Spleen (tissue), 11 donors: ENCODE measurements at regions not wholly inside any gene's neighbourhood (a gene's known extent, or its start where the extent isn't known, plus 50 kb on each side); places are given as distances from the start of the nearest gene placed in this dataset.
"Not testable (repeated sequence)": the region's sequence is repeated elsewhere in the genome, so short reads cannot be mapped to it uniquely, and the experiment has no call there.

ENCODE experiments used
- DNase-seq: peaks from one replicate; pipeline ENCODE4 v3.0.0-alpha.2; 2020
- H3K27ac ChIP-seq, 8 donors: fragments of 200-600 bp; sonication (generic) in 7 of 8; 1 replicate in 4 of 8; 2 replicates in 4 of 8; pipeline versions ENCODE4 v1.5.0 to v1.8.0; 2016 to 2021; ENCODE audit warnings: inconsistent platforms in 4 of 8, mild to moderate bottlenecking in 4 of 8, moderate library complexity in 1 of 8
- H3K27me3 ChIP-seq, 7 donors: fragments of 200-600 bp; sonication (generic) in 6 of 7; replicated peaks in 1 of 7; 1 replicate in 4 of 7; 2 replicates in 3 of 7; pipeline versions ENCODE4 v1.5.0 to v1.8.0; 2016 to 2021; ENCODE audit warnings: inconsistent platforms in 3 of 7, mild to moderate bottlenecking in 1 of 7
- H3K36me3 ChIP-seq, 6 donors: fragments of 200-600 bp; sonication (generic) in 5 of 6; 1 replicate in 4 of 6; 2 replicates in 2 of 6; pipeline versions ENCODE4 v1.5.0 to v1.8.0; 2016 to 2021; ENCODE audit warnings: inconsistent platforms in 2 of 6
- H3K4me1 ChIP-seq, 6 donors: fragments of 200-600 bp; sonication (generic) in 5 of 6; 1 replicate in 3 of 6; 2 replicates in 3 of 6; pipeline versions ENCODE4 v1.5.0 to v1.8.0; 2016 to 2021; ENCODE audit warnings: inconsistent platforms in 3 of 6
- H3K4me3 ChIP-seq, 8 donors: fragments of 200-600 bp; sonication (generic) in 7 of 8; 1 replicate in 4 of 8; 2 replicates in 4 of 8; pipeline versions ENCODE4 v1.5.0 to v1.8.0; 2016 to 2021; ENCODE audit warnings: inconsistent platforms in 4 of 8, mild to moderate bottlenecking in 4 of 8, moderate library complexity in 2 of 8
- H3K9me3 ChIP-seq, 8 donors: fragments of 200-600 bp; sonication (generic) in 7 of 8; 1 replicate in 4 of 8; 2 replicates in 4 of 8; pipeline versions ENCODE4 v1.5.0 to v1.8.0; 2016 to 2021; ENCODE audit warnings: inconsistent platforms in 4 of 8
- CTCF ChIP-seq, 11 experiments: fragments of 200-600 bp in 7 of 11; fragments of 450-650 bp in 4 of 11; sonication (generic) in 4 of 11; IDR thresholded peaks in 8 of 11; conservative IDR thresholded peaks in 3 of 11; 1 replicate in 7 of 11; 2 replicates in 4 of 11; pipeline versions ENCODE4 v1.4.0 to v1.8.0; 2016 to 2021; ENCODE audit warnings: antibody characterized with exemption in 11 of 11, inconsistent platforms in 4 of 11, mild to moderate bottlenecking in 1 of 11
- POLR2A ChIP-seq, 3 donors: fragments of 450-650 bp; IDR thresholded peaks; one replicate each; pipeline ENCODE4 v1.5.1; 2017; ENCODE audit warnings: antibody characterized with exemption in 3 of 3, mild to moderate bottlenecking in 1 of 3
- POLR2AphosphoS5 ChIP-seq, 3 donors: sonication (generic); formaldehyde crosslinking; IDR thresholded peaks; one replicate each; pipeline ENCODE4 v1.5.1; 2017; ENCODE audit warnings: antibody characterized with exemption in 3 of 3
- WGBS, 5 donors: extraction: QIAGEN DNeasy Blood & Tissue Kit in 3 of 5; methylation state at CpG; one replicate each; pipeline versions ENCODE4 v1.1.5 to v1.1.7; 2013 to 2018; 5-methylcytosine and 5-hydroxymethylcytosine counted together
- intact Hi-C: fragments of 100-400 bp; cut with DNase I; formaldehyde crosslinking; loops from one replicate; pipeline ENCODE4 v1.15.0; 2023; ENCODE audit warnings: low total_unique reads
- donor health status: healthy with polysubstance abuse.
- donor health status: DM: no; HTN: no; CAD: no; lungs with moderate emphysema.
- donor health status: DM: no; HTN: no; CAD: no.
- donor health status: Bipolar disorder and iron deficiency.
- donor health status: healthy.
- donor health status: DM: no; HTN: no; CAD: no.
- donor health status: DM: yes; HTN: yes; CAD: no.

DNA sequence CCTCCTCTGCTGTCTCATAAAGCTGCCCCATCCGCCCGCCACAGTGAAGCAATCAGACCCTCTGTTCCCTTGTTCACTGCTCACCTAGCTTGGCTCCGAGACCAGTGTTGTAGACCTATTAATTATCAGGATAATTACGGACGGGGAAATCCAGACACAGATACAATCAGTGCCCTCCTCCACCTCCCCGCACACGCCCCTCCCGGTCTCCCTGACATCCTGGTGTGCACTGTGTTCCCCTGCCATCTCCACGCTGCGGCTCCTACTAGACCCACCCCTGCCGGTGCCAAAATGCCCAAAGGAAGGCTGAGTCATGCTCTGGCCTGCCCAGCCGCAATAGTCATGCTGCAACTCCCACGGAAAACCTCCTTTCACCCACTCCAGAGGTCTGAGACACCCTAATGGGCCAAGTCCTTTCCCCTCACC, 277.3 kb upstream of the TLE3 start:
- no peaks in the 10 kb centered on the region for H3K9me3 ChIP-seq
- peaks cover 0 to 18% (median 0%) of the 10 kb centered on the region in 7 donors for H3K27me3 ChIP-seq
- peak; percentile 45 for DNase-seq
- H3K27ac ChIP-seq: no peak overlapping the region
- intact Hi-C loops: no loop called here
- TF ChIP-seq POLR2AphosphoS5 (IDR thresholded peaks at IDR 0.05): no peak
- no peak for TF ChIP-seq CTCF (IDR thresholded peaks at IDR 0.05 in 8 of 11, conservative IDR thresholded peaks at IDR 0.05 in 3 of 11)
- no peak for TF ChIP-seq POLR2A (IDR thresholded peaks at IDR 0.05)
- H3K4me3 ChIP-seq: no peak overlapping the region
- peaks cover 0 to 19% (median 10%) of the 10 kb centered on the region in 6 donors for H3K4me1 ChIP-seq
- 60 to 85% (median 71%) methylated on average over 11 to 13 of the region's 13 CpGs for WGBS, 5 donors
- H3K36me3 ChIP-seq: no peaks in the 10 kb centered on the region

DNA sequence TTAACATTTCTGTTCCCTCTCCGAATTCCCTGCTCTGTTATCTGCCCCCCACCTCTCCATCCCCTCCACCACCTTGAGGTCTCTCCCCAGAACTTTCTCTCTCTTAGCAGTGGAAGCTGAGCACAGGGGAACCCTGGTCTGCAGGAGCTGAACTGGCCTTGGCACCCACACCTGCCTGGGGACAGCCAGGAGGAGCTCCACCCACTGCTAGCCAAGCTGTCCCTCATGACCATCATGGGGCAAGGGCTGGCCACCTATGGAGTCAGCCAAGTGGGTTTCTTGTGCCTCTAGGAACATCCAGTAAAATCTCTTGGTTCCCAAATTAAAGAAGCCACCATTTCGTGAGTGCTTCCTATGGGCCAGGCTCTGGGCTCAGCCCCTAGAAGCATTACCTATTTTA, 276.4 kb upstream of the TLE3 start:
- no peak for DNase-seq
- Histone ChIP-seq H3K9me3 (no peaks in the 10 kb centered on the region), H3K27me3 (peaks cover 0 to 18% (median 0%) of the 10 kb centered on the region in 7 donors), H3K36me3 (no peaks in the 10 kb centered on the region), H3K27ac (no peak overlapping the region), H3K4me3 (no peak overlapping the region), H3K4me1 (peaks cover 0 to 19% (median 10%) of the 10 kb centered on the region in 6 donors)
- 84 to 97% (median 87%) methylated on average over 2 of the region's 2 CpGs for WGBS, 5 donors
- intact Hi-C loops: no loop called here
- no peak for TF ChIP-seq POLR2AphosphoS5 (IDR thresholded peaks at IDR 0.05)
- no peak for TF ChIP-seq CTCF (IDR thresholded peaks at IDR 0.05 in 8 of 11, conservative IDR thresholded peaks at IDR 0.05 in 3 of 11)
- TF ChIP-seq POLR2A (IDR thresholded peaks at IDR 0.05): no peak

DNA sequence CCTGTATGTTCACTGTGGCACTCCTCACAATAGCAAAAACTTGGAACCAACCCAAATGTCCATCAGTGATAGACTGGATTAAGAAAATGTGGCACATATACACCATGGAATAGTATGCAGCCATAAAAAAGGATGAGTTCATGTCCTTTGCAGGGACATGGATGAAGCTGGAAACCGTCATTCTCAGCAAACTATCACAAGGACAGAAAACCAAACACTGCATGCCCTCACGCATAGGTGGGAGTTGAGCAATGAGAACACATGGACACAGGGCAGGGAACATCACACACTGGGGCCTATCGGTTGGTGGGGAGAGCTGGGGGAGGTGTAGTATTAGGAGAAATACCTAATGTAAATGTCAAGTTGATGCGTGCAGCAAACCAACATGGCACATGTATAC, 275.7 kb upstream of the TLE3 start:
- DNase-seq, H3K4me3 ChIP-seq, intact Hi-C loops, H3K36me3 ChIP-seq, H3K9me3 ChIP-seq, H3K27ac ChIP-seq: not testable (repeated sequence)
- 91 to 100% (median 94%) methylated on average over 4 of the region's 4 CpGs for WGBS, 5 donors
- Histone ChIP-seq H3K4me1 (peaks cover 0 to 19% (median 10%) of the 10 kb centered on the region in 6 donors), H3K27me3 (peaks cover 0 to 18% (median 0%) of the 10 kb centered on the region in 7 donors)

GRCh38 chr15:70367913-70368705, 270.4 kb upstream of the TLE3 start:
- WGBS, 5 donors: 74 to 91% (median 80%) methylated on average over 9 to 14 of the region's 14 CpGs
- H3K36me3 ChIP-seq, H3K4me3 ChIP-seq, H3K4me1 ChIP-seq, H3K9me3 ChIP-seq, H3K27me3 ChIP-seq, H3K27ac ChIP-seq: not testable (repeated sequence)
- peak; percentile 51 for DNase-seq
- intact Hi-C loops: loop anchor here (10.0 kb wide), 1 partner anchor 633 kb away; no protein-coding TSS in a partner anchor

GRCh38 chr15:70364023-70364422, 266.3 kb upstream of the TLE3 start:
- not testable (repeated sequence) for H3K27ac ChIP-seq, DNase-seq, H3K36me3 ChIP-seq, H3K4me1 ChIP-seq, H3K9me3 ChIP-seq, H3K4me3 ChIP-seq
- 70 to 77% (median 73%) methylated on average over 3 to 4 of the region's 4 CpGs for WGBS, 5 donors
- intact Hi-C loops: loop anchor here (10.0 kb wide), 1 partner anchor 629 kb away; no protein-coding TSS in a partner anchor
- H3K27me3 ChIP-seq: peaks cover 0 to 20% (median 0%) of the 10 kb centered on the region in 7 donors
